ENCODE measurements at regions not wholly inside any gene's neighbourhood (a gene's known extent, or its start where the extent isn't known, plus 50 kb on each side); places are given as distances from the start of the nearest gene placed in this dataset.

DNA sequence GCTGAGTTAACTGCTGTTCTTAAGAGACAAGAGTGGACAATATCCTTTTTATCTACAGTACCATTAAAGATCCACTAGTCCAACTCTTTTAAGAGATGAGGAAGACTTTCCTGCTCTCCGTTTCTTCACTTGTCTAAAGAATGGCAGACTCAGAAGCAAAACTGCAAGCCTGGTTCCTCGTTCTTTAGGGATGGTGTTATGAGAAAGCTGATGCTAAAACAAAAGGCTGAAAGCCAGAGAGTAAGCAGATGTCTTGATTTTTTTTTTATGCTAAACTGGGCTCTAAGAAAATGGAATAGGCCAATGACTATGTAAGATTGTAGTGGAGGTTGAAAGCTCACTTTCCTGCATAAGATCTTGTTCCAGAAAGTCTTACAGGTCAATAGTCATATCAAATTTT is 78.1 kb downstream of the CNGA2 start:
- H2AFZ ChIP-seq, result no peak overlapping the region
- ATAC-seq, result no peak

More for the DNA sequence above, 78.1 kb downstream of the CNGA2 start:
- H3K9me3 Mint-ChIP-seq, result no peaks in the 10 kb centered on the region; the same call in 2 of the 3 replicates
- no peaks in the 10 kb centered on the region for H3K27me3 Mint-ChIP-seq (ENCODE audit: insufficient read depth, low read depth, poor library complexity)
- H3K27ac Mint-ChIP-seq, result no peak overlapping the region
- no peak overlapping the region for H3K4me3 ChIP-seq
- no peaks in the 10 kb centered on the region for H3K9me2 ChIP-seq (ENCODE audit: insufficient read depth)
- no peaks in the 10 kb centered on the region for H3K4me1 Mint-ChIP-seq
- H3K4me3 Mint-ChIP-seq, result no peak overlapping the region
- TF ChIP-seq STAT1 (IDR thresholded peaks at IDR 0.05; ENCODE audit: unreplicated experiment), result no peak
- TF ChIP-seq ZNF114 (CRISPR knock-in tag; IDR thresholded peaks at IDR 0.05), result no peak
- TF ChIP-seq, protein P1, sequence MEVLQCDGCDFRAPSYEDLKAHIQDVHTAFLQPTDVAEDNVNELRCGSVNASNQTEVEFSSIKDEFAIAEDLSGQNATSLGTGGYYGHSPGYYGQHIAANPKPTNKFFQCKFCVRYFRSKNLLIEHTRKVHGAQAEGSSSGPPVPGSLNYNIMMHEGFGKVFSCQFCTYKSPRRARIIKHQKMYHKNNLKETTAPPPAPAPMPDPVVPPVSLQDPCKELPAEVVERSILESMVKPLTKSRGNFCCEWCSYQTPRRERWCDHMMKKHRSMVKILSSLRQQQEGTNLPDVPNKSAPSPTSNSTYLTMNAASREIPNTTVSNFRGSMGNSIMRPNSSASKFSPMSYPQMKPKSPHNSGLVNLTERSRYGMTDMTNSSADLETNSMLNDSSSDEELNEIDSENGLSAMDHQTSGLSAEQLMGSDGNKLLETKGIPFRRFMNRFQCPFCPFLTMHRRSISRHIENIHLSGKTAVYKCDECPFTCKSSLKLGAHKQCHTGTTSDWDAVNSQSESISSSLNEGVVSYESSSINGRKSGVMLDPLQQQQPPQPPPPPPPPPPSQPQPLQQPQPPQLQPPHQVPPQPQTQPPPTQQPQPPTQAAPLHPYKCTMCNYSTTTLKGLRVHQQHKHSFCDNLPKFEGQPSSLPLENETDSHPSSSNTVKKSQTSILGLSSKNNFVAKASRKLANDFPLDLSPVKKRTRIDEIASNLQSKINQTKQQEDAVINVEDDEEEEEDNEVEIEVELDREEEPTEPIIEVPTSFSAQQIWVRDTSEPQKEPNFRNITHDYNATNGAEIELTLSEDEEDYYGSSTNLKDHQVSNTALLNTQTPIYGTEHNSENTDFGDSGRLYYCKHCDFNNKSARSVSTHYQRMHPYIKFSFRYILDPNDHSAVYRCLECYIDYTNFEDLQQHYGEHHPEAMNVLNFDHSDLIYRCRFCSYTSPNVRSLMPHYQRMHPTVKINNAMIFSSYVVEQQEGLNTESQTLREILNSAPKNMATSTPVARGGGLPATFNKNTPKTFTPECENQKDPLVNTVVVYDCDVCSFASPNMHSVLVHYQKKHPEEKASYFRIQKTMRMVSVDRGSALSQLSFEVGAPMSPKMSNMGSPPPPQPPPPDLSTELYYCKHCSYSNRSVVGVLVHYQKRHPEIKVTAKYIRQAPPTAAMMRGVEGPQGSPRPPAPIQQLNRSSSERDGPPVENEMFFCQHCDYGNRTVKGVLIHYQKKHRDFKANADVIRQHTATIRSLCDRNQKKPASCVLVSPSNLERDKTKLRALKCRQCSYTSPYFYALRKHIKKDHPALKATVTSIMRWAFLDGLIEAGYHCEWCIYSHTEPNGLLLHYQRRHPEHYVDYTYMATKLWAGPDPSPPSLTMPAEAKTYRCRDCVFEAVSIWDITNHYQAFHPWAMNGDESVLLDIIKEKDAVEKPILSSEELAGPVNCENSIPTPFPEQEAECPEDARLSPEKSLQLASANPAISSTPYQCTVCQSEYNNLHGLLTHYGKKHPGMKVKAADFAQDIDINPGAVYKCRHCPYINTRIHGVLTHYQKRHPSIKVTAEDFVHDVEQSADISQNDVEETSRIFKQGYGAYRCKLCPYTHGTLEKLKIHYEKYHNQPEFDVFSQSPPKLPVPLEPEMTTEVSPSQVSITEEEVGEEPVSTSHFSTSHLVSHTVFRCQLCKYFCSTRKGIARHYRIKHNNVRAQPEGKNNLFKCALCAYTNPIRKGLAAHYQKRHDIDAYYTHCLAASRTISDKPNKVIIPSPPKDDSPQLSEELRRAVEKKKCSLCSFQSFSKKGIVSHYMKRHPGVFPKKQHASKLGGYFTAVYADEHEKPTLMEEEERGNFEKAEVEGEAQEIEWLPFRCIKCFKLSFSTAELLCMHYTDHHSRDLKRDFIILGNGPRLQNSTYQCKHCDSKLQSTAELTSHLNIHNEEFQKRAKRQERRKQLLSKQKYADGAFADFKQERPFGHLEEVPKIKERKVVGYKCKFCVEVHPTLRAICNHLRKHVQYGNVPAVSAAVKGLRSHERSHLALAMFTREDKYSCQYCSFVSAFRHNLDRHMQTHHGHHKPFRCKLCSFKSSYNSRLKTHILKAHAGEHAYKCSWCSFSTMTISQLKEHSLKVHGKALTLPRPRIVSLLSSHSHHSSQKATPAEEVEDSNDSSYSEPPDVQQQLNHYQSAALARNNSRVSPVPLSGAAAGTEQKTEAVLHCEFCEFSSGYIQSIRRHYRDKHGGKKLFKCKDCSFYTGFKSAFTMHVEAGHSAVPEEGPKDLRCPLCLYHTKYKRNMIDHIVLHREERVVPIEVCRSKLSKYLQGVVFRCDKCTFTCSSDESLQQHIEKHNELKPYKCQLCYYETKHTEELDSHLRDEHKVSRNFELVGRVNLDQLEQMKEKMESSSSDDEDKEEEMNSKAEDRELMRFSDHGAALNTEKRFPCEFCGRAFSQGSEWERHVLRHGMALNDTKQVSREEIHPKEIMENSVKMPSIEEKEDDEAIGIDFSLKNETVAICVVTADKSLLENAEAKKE (CRISPR knock-in tag; IDR thresholded peaks at IDR 0.05), result no peak
- TF ChIP-seq, protein P2, sequence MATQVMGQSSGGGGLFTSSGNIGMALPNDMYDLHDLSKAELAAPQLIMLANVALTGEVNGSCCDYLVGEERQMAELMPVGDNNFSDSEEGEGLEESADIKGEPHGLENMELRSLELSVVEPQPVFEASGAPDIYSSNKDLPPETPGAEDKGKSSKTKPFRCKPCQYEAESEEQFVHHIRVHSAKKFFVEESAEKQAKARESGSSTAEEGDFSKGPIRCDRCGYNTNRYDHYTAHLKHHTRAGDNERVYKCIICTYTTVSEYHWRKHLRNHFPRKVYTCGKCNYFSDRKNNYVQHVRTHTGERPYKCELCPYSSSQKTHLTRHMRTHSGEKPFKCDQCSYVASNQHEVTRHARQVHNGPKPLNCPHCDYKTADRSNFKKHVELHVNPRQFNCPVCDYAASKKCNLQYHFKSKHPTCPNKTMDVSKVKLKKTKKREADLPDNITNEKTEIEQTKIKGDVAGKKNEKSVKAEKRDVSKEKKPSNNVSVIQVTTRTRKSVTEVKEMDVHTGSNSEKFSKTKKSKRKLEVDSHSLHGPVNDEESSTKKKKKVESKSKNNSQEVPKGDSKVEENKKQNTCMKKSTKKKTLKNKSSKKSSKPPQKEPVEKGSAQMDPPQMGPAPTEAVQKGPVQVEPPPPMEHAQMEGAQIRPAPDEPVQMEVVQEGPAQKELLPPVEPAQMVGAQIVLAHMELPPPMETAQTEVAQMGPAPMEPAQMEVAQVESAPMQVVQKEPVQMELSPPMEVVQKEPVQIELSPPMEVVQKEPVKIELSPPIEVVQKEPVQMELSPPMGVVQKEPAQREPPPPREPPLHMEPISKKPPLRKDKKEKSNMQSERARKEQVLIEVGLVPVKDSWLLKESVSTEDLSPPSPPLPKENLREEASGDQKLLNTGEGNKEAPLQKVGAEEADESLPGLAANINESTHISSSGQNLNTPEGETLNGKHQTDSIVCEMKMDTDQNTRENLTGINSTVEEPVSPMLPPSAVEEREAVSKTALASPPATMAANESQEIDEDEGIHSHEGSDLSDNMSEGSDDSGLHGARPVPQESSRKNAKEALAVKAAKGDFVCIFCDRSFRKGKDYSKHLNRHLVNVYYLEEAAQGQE (IDR thresholded peaks at IDR 0.05; ENCODE audit: unreplicated experiment), result no peak
- TF ChIP-seq EZH2phosphoT487 (IDR thresholded peaks at IDR 0.05; ENCODE audit: unreplicated experiment), result no peak
- TF ChIP-seq EZH2 (IDR thresholded peaks at IDR 0.05; ENCODE audit: low read depth, unreplicated experiment), result no peak
- no peak for TF ChIP-seq NANOG (IDR thresholded peaks at IDR 0.05; ENCODE audit: borderline replicate concordance)
- TF ChIP-seq, protein P3, sequence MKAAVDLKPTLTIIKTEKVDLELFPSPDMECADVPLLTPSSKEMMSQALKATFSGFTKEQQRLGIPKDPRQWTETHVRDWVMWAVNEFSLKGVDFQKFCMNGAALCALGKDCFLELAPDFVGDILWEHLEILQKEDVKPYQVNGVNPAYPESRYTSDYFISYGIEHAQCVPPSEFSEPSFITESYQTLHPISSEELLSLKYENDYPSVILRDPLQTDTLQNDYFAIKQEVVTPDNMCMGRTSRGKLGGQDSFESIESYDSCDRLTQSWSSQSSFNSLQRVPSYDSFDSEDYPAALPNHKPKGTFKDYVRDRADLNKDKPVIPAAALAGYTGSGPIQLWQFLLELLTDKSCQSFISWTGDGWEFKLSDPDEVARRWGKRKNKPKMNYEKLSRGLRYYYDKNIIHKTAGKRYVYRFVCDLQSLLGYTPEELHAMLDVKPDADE (IDR thresholded peaks at IDR 0.05), result no peak
- TF ChIP-seq JUNB (IDR thresholded peaks at IDR 0.05; ENCODE audit: unreplicated experiment), result no peak
- no peak for TF ChIP-seq CREB1 (CRISPR knock-in tag; IDR thresholded peaks at IDR 0.05; ENCODE audit: low read depth)
- TF ChIP-seq, protein P4, sequence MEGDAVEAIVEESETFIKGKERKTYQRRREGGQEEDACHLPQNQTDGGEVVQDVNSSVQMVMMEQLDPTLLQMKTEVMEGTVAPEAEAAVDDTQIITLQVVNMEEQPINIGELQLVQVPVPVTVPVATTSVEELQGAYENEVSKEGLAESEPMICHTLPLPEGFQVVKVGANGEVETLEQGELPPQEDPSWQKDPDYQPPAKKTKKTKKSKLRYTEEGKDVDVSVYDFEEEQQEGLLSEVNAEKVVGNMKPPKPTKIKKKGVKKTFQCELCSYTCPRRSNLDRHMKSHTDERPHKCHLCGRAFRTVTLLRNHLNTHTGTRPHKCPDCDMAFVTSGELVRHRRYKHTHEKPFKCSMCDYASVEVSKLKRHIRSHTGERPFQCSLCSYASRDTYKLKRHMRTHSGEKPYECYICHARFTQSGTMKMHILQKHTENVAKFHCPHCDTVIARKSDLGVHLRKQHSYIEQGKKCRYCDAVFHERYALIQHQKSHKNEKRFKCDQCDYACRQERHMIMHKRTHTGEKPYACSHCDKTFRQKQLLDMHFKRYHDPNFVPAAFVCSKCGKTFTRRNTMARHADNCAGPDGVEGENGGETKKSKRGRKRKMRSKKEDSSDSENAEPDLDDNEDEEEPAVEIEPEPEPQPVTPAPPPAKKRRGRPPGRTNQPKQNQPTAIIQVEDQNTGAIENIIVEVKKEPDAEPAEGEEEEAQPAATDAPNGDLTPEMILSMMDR (conservative IDR thresholded peaks at IDR 0.05; ENCODE audit: low read depth in 2 of 2), result no peak
- TF ChIP-seq ZNF331 (CRISPR knock-in tag; IDR thresholded peaks at IDR 0.05; ENCODE audit: low read depth), result no peak
- no peak for TF ChIP-seq POLR2AphosphoS5 (IDR thresholded peaks at IDR 0.05; ENCODE audit: low read depth)
- H4K20me1 ChIP-seq (replicated peaks; ENCODE audit: insufficient read depth), result no peaks in the 10 kb centered on the region
- H3K27me3 ChIP-seq (ENCODE audit: insufficient read depth), result no peaks in the 10 kb centered on the region
- DNase-seq (ENCODE audit: low spot score), result no peak
- H3K4me1 ChIP-seq (ENCODE audit: insufficient read depth), result no peaks in the 10 kb centered on the region
- no peaks in the 10 kb centered on the region for H3K79me2 ChIP-seq (replicated peaks; ENCODE audit: insufficient read depth)
- no peak overlapping the region for H3K4me2 ChIP-seq
- H3K27ac ChIP-seq (ENCODE audit: low read depth), result no peak overlapping the region
- H3K36me3 ChIP-seq (ENCODE audit: insufficient read depth), result no peaks in the 10 kb centered on the region
- no peaks in the 10 kb centered on the region for H3K36me3 Mint-ChIP-seq (ENCODE audit: low read depth)
- no peaks in the 10 kb centered on the region for H3F3A ChIP-seq (replicated peaks; ENCODE audit: low read depth)

All from GM23338 (cell line).